ENCODE measurements at regions not wholly inside any gene's neighbourhood (a gene's known extent, or its start where the extent isn't known, plus 50 kb on each side); places are given as distances from the start of the nearest gene placed in this dataset.

- H3K9me3 ChIP-seq (ENCODE audit: insufficient read depth, low read length), result no peaks in the 10 kb centered on the region
- no peaks in the 10 kb centered on the region for H3K4me1 ChIP-seq (ENCODE audit: low read length)
- no peaks in the 10 kb centered on the region for H3K27me3 ChIP-seq (ENCODE audit: low read depth, low read length)
- H4K20me1 ChIP-seq (ENCODE audit: insufficient read depth, low read length), result no peaks in the 10 kb centered on the region
- H3K9ac ChIP-seq (ENCODE audit: low read length), result no peak overlapping the region
- TF ChIP-seq EZH2phosphoT487 (IDR thresholded peaks at IDR 0.05; ENCODE audit: low read depth), result no peak
- no peak for TF ChIP-seq CTCF (IDR thresholded peaks at IDR 0.05; ENCODE audit: low read depth, low read length)
- H3K27ac ChIP-seq (ENCODE audit: low read length), result no peak overlapping the region
- H3K4me3 ChIP-seq (ENCODE audit: low read length), result no peak overlapping the region
- H3K4me2 ChIP-seq (ENCODE audit: low read length), result no peak overlapping the region
- no peaks in the 10 kb centered on the region for H3K79me2 ChIP-seq (ENCODE audit: low read length)
- no peaks in the 10 kb centered on the region for H3K36me3 ChIP-seq (replicated peaks; ENCODE audit: low read depth, low read length)
- H2AFZ ChIP-seq (ENCODE audit: low read depth, low read length), result no peak overlapping the region
Measured at GRCh38 chr2:60172801-60173200, 380.7 kb downstream of the BCL11A start.

GRCh38 chr2:60170272-60170671 lies 383.2 kb downstream of the BCL11A start:
- Histone ChIP-seq H3K9ac (ENCODE audit: low read length) (no peak overlapping the region), H3K4me1 (ENCODE audit: low read length) (no peaks in the 10 kb centered on the region), H3K36me3 (replicated peaks; ENCODE audit: low read depth, low read length) (no peaks in the 10 kb centered on the region), H3K79me2 (ENCODE audit: low read length) (no peaks in the 10 kb centered on the region), H2AFZ (ENCODE audit: low read depth, low read length) (no peak overlapping the region), H3K27me3 (ENCODE audit: low read depth, low read length) (no peaks in the 10 kb centered on the region), H4K20me1 (ENCODE audit: insufficient read depth, low read length) (no peaks in the 10 kb centered on the region), H3K4me2 (ENCODE audit: low read length) (no peak overlapping the region), H3K27ac (ENCODE audit: low read length) (no peak overlapping the region), H3K9me3 (ENCODE audit: insufficient read depth, low read length) (no peaks in the 10 kb centered on the region), H3K4me3 (ENCODE audit: low read length) (no peak overlapping the region)
- TF ChIP-seq EZH2phosphoT487 (IDR thresholded peaks at IDR 0.05; ENCODE audit: low read depth) (no peak), CTCF (IDR thresholded peaks at IDR 0.05; ENCODE audit: low read depth, low read length) (no peak)

- Histone ChIP-seq H3K4me1 (ENCODE audit: low read length) (no peaks in the 10 kb centered on the region), H3K27ac (ENCODE audit: low read length) (no peak overlapping the region), H3K4me3 (ENCODE audit: low read length) (no peak overlapping the region), H3K4me2 (ENCODE audit: low read length) (no peak overlapping the region), H4K20me1 (ENCODE audit: insufficient read depth, low read length) (no peaks in the 10 kb centered on the region), H3K79me2 (ENCODE audit: low read length) (no peaks in the 10 kb centered on the region), H2AFZ (ENCODE audit: low read depth, low read length) (no peak overlapping the region), H3K9ac (ENCODE audit: low read length) (no peak overlapping the region), H3K36me3 (replicated peaks; ENCODE audit: low read depth, low read length) (no peaks in the 10 kb centered on the region), H3K27me3 (ENCODE audit: low read depth, low read length) (no peaks in the 10 kb centered on the region), H3K9me3 (ENCODE audit: insufficient read depth, low read length) (no peaks in the 10 kb centered on the region)
- TF ChIP-seq EZH2phosphoT487 (IDR thresholded peaks at IDR 0.05; ENCODE audit: low read depth) (no peak), CTCF (IDR thresholded peaks at IDR 0.05; ENCODE audit: low read depth, low read length) (no peak)
Measured at GRCh38 chr2:60168247-60168646, 385.2 kb downstream of the BCL11A start.

GRCh38 chr2:60167089-60167488 lies 386.4 kb downstream of the BCL11A start:
- H3K4me3 ChIP-seq (ENCODE audit: low read length), result no peak overlapping the region
- H3K27ac ChIP-seq (ENCODE audit: low read length), result no peak overlapping the region
- H3K27me3 ChIP-seq (ENCODE audit: low read depth, low read length), result no peaks in the 10 kb centered on the region
- no peaks in the 10 kb centered on the region for H4K20me1 ChIP-seq (ENCODE audit: insufficient read depth, low read length)
- H3K9ac ChIP-seq (ENCODE audit: low read length), result no peak overlapping the region
- no peaks in the 10 kb centered on the region for H3K4me1 ChIP-seq (ENCODE audit: low read length)
- no peak overlapping the region for H3K4me2 ChIP-seq (ENCODE audit: low read length)
- H2AFZ ChIP-seq (ENCODE audit: low read depth, low read length), result no peak overlapping the region
- H3K36me3 ChIP-seq (replicated peaks; ENCODE audit: low read depth, low read length), result no peaks in the 10 kb centered on the region
- TF ChIP-seq CTCF (IDR thresholded peaks at IDR 0.05; ENCODE audit: low read depth, low read length) (no peak), EZH2phosphoT487 (IDR thresholded peaks at IDR 0.05; ENCODE audit: low read depth) (no peak)
- no peaks in the 10 kb centered on the region for H3K79me2 ChIP-seq (ENCODE audit: low read length)
- no peaks in the 10 kb centered on the region for H3K9me3 ChIP-seq (ENCODE audit: insufficient read depth, low read length)

Data from OCI-LY3 (cell line).